ENCODE measurements at regions not wholly inside any gene's neighbourhood (a gene's known extent, or its start where the extent isn't known, plus 50 kb on each side); places are given as distances from the start of the nearest gene placed in this dataset.

DNA sequence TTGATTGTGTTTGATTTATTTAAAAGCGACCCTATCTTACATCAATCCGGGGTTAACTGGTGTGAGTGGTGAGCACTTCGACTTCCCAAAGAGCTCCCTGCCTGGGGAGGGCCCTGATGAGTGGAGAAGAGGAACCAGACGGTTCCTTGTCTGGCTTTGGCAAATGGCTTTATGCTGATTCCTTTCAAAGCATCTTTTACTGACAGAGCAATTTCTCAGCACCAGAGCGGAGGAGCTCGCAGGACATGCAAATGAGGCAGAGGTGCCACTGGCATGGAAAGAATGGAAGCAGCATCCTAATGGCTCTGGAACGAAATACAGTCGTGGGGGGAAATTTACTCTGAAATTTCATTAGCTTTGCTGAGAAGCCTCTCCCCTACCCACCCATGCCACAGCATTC, 410.9 kb upstream of the B3GAT1 start:
- TF ChIP-seq CTCF (IDR thresholded peaks at IDR 0.05) = no peak
- no peak for TF ChIP-seq POLR2AphosphoS5 (IDR thresholded peaks at IDR 0.05)
- TF ChIP-seq POLR2A (IDR thresholded peaks at IDR 0.05; ENCODE audit: low read depth) = no peak
- no peak for TF ChIP-seq EP300 (IDR thresholded peaks at IDR 0.05)

All from esophagus muscularis mucosa (tissue), 4 donors.